HEK293 (cell line): ENCODE measurements at regions not wholly inside any gene's neighbourhood (a gene's known extent, or its start where the extent isn't known, plus 50 kb on each side); places are given as distances from the start of the nearest gene placed in this dataset.

Experiments used
- CTCF ChIA-PET: fragments of 350-600 bp; formaldehyde crosslinking; extraction: SDS; loops from one replicate; lab custom pipeline; 2021; ENCODE audit warnings: antibody characterized with exemption; lab: Yijun Ruan, JAX
- POLR2A ChIA-PET: fragments of 300-600 bp; formaldehyde crosslinking; extraction: SDS; loops from one replicate; lab custom pipeline; 2020; ENCODE audit warnings: antibody characterized with exemption, inconsistent platforms; lab: Yijun Ruan, JAX
- H3K27ac ChIP-seq: fragments of 200-500 bp; sonication (Bioruptor generic); 2 replicates; pipeline ENCODE4 v1.5.1; 2014; ENCODE audit warnings: low read depth, low read length, control low read depth, inconsistent platforms; ENCODE audit errors: extremely low read depth
- H3K36me3 ChIP-seq, 2 experiments: fragments of 200-500 bp in 1 of 2; sonication (Bioruptor generic) in 1 of 2; 1 replicate in 1 of 2; 2 replicates in 1 of 2; pipeline ENCODE4 v1.5.1; 2014 to 2017; ENCODE audit warnings: inconsistent platforms in 2 of 2, low read length in 2 of 2; ENCODE audit not compliant: control insufficient read depth in 2 of 2, insufficient read depth in 1 of 2
- H3K4me1 ChIP-seq: fragments of 200-500 bp; sonication (Bioruptor generic); 2 replicates; pipeline ENCODE4 v1.5.1; 2014; ENCODE audit warnings: mild to moderate bottlenecking, low read length, inconsistent platforms; ENCODE audit not compliant: control insufficient read depth, insufficient read depth
- H3K4me3 ChIP-seq: 2 replicates; pipeline ENCODE4 v1.5.1; 2011; ENCODE audit warnings: low read depth, mild to moderate bottlenecking, control low read depth, low read length, moderate library complexity
- H3K9me3 ChIP-seq: fragments of 200-500 bp; sonication (Bioruptor generic); 2 replicates; pipeline ENCODE4 v1.5.1; 2014; ENCODE audit warnings: low read depth, low read length, inconsistent platforms; ENCODE audit not compliant: control insufficient read depth, insufficient read depth
- AEBP2 ChIP-seq: fragments of 450-650 bp; formaldehyde crosslinking; IDR thresholded peaks from 2 replicates; pipeline ENCODE4 v1.5.1; 2016; ENCODE audit warnings: missing biosample characterization, missing genetic modification characterization, borderline replicate concordance
- BCL11B ChIP-seq: fragments of 450-650 bp; formaldehyde crosslinking; IDR thresholded peaks from 2 replicates; pipeline ENCODE4 v1.5.1; 2016; ENCODE audit warnings: low read depth, missing biosample characterization, missing genetic modification characterization
- GLIS2 ChIP-seq: fragments of 450-650 bp; formaldehyde crosslinking; IDR thresholded peaks from 2 replicates; pipeline ENCODE4 v1.5.1; 2016; ENCODE audit warnings: missing biosample characterization, missing genetic modification characterization
- KLF1 ChIP-seq: fragments of 450-650 bp; formaldehyde crosslinking; IDR thresholded peaks from 2 replicates; pipeline ENCODE4 v1.5.1; 2016; ENCODE audit warnings: missing biosample characterization, missing genetic modification characterization
- MZF1 ChIP-seq: fragments of 450-650 bp; formaldehyde crosslinking; IDR thresholded peaks from 2 replicates; pipeline ENCODE4 v1.5.1; 2017; ENCODE audit warnings: missing biosample characterization, missing genetic modification characterization, borderline replicate concordance
- PRDM4 ChIP-seq: fragments of 450-650 bp; formaldehyde crosslinking; IDR thresholded peaks from 2 replicates; pipeline ENCODE4 v1.5.1; 2017; ENCODE audit warnings: missing biosample characterization, missing genetic modification characterization
- SALL2 ChIP-seq: fragments of 450-650 bp; formaldehyde crosslinking; IDR thresholded peaks from 2 replicates; pipeline ENCODE4 v1.5.0; 2017; ENCODE audit warnings: missing biosample characterization, mild to moderate bottlenecking, missing genetic modification characterization, borderline replicate concordance
- TRIM28 ChIP-seq: IDR thresholded peaks from 2 replicates; pipeline ENCODE4 v1.6.1; 2011; ENCODE audit warnings: low read length, control low read depth, borderline replicate concordance
- ZBTB6 ChIP-seq: fragments of 450-650 bp; formaldehyde crosslinking; IDR thresholded peaks from 2 replicates; pipeline ENCODE4 v1.5.1; 2017; ENCODE audit warnings: missing biosample characterization, missing genetic modification characterization
- ZBTB7A ChIP-seq: fragments of 450-650 bp; formaldehyde crosslinking; IDR thresholded peaks from 2 replicates; pipeline ENCODE4 v1.5.1; 2016; ENCODE audit warnings: low read depth, missing biosample characterization, missing genetic modification characterization
- ZFP69B ChIP-seq: fragments of 450-650 bp; formaldehyde crosslinking; IDR thresholded peaks from 2 replicates; pipeline ENCODE4 v1.5.1; 2016; ENCODE audit warnings: missing biosample characterization, missing genetic modification characterization
- ZNF132 ChIP-seq: fragments of 450-650 bp; formaldehyde crosslinking; IDR thresholded peaks from 2 replicates; pipeline ENCODE4 v1.5.1; 2017; ENCODE audit warnings: missing biosample characterization, missing genetic modification characterization, borderline replicate concordance
- ZNF133 ChIP-seq: fragments of 450-650 bp; formaldehyde crosslinking; IDR thresholded peaks from 2 replicates; pipeline ENCODE4 v1.5.1; 2016; ENCODE audit warnings: missing biosample characterization, missing genetic modification characterization
- ZNF16 ChIP-seq: fragments of 450-650 bp; formaldehyde crosslinking; IDR thresholded peaks from 2 replicates; pipeline ENCODE4 v1.5.1; 2016; ENCODE audit warnings: low read depth, missing biosample characterization, missing genetic modification characterization
- ZNF202 ChIP-seq: fragments of 450-650 bp; formaldehyde crosslinking; IDR thresholded peaks from 2 replicates; pipeline ENCODE4 v1.5.1; 2016; ENCODE audit warnings: missing biosample characterization, missing genetic modification characterization, borderline replicate concordance
- ZNF221 ChIP-seq: fragments of 450-650 bp; formaldehyde crosslinking; IDR thresholded peaks from 2 replicates; pipeline ENCODE4 v1.5.1; 2017; ENCODE audit warnings: missing biosample characterization, missing genetic modification characterization, borderline replicate concordance
- ZNF23 ChIP-seq: fragments of 450-650 bp; formaldehyde crosslinking; IDR thresholded peaks from 2 replicates; pipeline ENCODE4 v1.5.1; 2016; ENCODE audit warnings: missing biosample characterization, missing genetic modification characterization, borderline replicate concordance
- ZNF24 ChIP-seq: fragments of 450-650 bp; formaldehyde crosslinking; IDR thresholded peaks from 2 replicates; pipeline ENCODE4 v1.5.1; 2016; ENCODE audit warnings: missing biosample characterization, missing genetic modification characterization
- ZNF274 ChIP-seq, 2 experiments: fragments of 200-500 bp in 1 of 2; fragments of 450-650 bp in 1 of 2; sonication (Bioruptor generic) in 1 of 2; formaldehyde crosslinking in 1 of 2; IDR thresholded peaks; 2 replicates each; pipeline versions ENCODE4 v1.5.1 to v1.6.1; 2014 to 2016; ENCODE audit warnings: borderline replicate concordance in 1 of 2, inconsistent platforms in 1 of 2, low read length in 1 of 2, missing biosample characterization in 1 of 2, missing genetic modification characterization in 1 of 2
- ZNF341 ChIP-seq: fragments of 450-650 bp; formaldehyde crosslinking; IDR thresholded peaks from 2 replicates; pipeline ENCODE4; 2016; ENCODE audit warnings: low read depth, missing biosample characterization, missing genetic modification characterization
- ZNF366 ChIP-seq: fragments of 450-650 bp; formaldehyde crosslinking; conservative IDR thresholded peaks from 2 replicates; pipeline ENCODE4 v1.5.1; 2016; ENCODE audit warnings: missing biosample characterization, missing genetic modification characterization
- ZNF391 ChIP-seq: fragments of 450-650 bp; formaldehyde crosslinking; IDR thresholded peaks from 2 replicates; pipeline ENCODE4 v1.5.1; 2016; ENCODE audit warnings: low read depth, missing biosample characterization, missing genetic modification characterization, borderline replicate concordance
- ZNF449 ChIP-seq: fragments of 450-650 bp; formaldehyde crosslinking; IDR thresholded peaks from 2 replicates; pipeline ENCODE4 v1.5.1; 2017; ENCODE audit warnings: missing biosample characterization, mild to moderate bottlenecking, missing genetic modification characterization, moderate library complexity
- ZNF560 ChIP-seq: fragments of 450-650 bp; formaldehyde crosslinking; IDR thresholded peaks from 2 replicates; pipeline ENCODE4 v1.5.1; 2017; ENCODE audit warnings: missing biosample characterization, missing genetic modification characterization, borderline replicate concordance
- ZNF580 ChIP-seq: fragments of 450-650 bp; formaldehyde crosslinking; IDR thresholded peaks from 2 replicates; pipeline ENCODE4 v1.5.1; 2016; ENCODE audit warnings: missing biosample characterization, missing genetic modification characterization
- ZNF624 ChIP-seq: fragments of 450-650 bp; formaldehyde crosslinking; IDR thresholded peaks from 2 replicates; pipeline ENCODE4 v1.5.1; 2017; ENCODE audit warnings: missing biosample characterization, missing genetic modification characterization
- ZNF670 ChIP-seq: fragments of 450-650 bp; formaldehyde crosslinking; IDR thresholded peaks from 2 replicates; pipeline ENCODE4 v1.5.1; 2016; ENCODE audit warnings: missing biosample characterization, missing genetic modification characterization, low read depth
- ZNF747 ChIP-seq: fragments of 450-650 bp; formaldehyde crosslinking; IDR thresholded peaks from 2 replicates; pipeline ENCODE4 v1.5.1; 2016; ENCODE audit warnings: missing biosample characterization, missing genetic modification characterization
- ZSCAN5A ChIP-seq: fragments of 450-650 bp; formaldehyde crosslinking; IDR thresholded peaks from 2 replicates; pipeline ENCODE4 v1.5.1; 2016; ENCODE audit warnings: missing biosample characterization, missing genetic modification characterization

GRCh38 chr13:75996582-75996981, 360.5 kb downstream of the LMO7 start:
- Histone ChIP-seq H3K27ac (no peak overlapping the region), H3K4me3 (no peak overlapping the region), H3K36me3 (no peaks in the 10 kb centered on the region), H3K4me1 (no peaks in the 10 kb centered on the region), H3K9me3 (no peaks in the 10 kb centered on the region)
- POLR2A ChIA-PET = no interaction called here
- CTCF ChIA-PET = no interaction called here
- TF ChIP-seq PRDM4 (tag by site-specific recombination) (no peak), ZNF132 (tag by site-specific recombination) (no peak), ZSCAN5A (tag by site-specific recombination) (no peak), SALL2 (tag by site-specific recombination) (no peak), ZNF274 (IDR thresholded peaks at IDR 0.05; ENCODE audit: low read length) (no peak), ZNF274 (tag by site-specific recombination; IDR thresholded peaks at IDR 0.05; ENCODE audit: borderline replicate concordance) (no peak), ZNF670 (tag by site-specific recombination) (no peak), ZNF24 (tag by site-specific recombination) (no peak), ZNF221 (tag by site-specific recombination) (no peak), ZNF133 (tag by site-specific recombination) (no peak), ZBTB7A (tag by site-specific recombination) (no peak), ZNF16 (tag by site-specific recombination) (no peak), TRIM28 (no peak), ZFP69B (no peak), ZNF341 (tag by site-specific recombination) (no peak), MZF1 (no peak), ZNF391 (tag by site-specific recombination) (no peak), ZNF560 (tag by site-specific recombination) (no peak), ZNF580 (tag by site-specific recombination) (no peak), ZNF366 (no peak), AEBP2 (no peak)

GRCh38 chr13:75995966-75996365, 359.8 kb downstream of the LMO7 start:
- Histone ChIP-seq H3K4me1 (no peaks in the 10 kb centered on the region), H3K9me3 (no peaks in the 10 kb centered on the region), H3K4me3 (no peak overlapping the region), H3K27ac (no peak overlapping the region), H3K36me3 (no peaks in the 10 kb centered on the region)
- ChIA-PET POLR2A (no interaction called here), CTCF (interaction anchor here (0.6 to 0.7 kb wide), 2 partner anchors 126 to 301 kb away, joined by 3 to 4 read pairs; no protein-coding TSS in a partner anchor)
- TF ChIP-seq ZNF449 = no peak
- TF ChIP-seq ZNF747 (tag by site-specific recombination) = no peak
- TF ChIP-seq ZNF202 = no peak
- no peak for TF ChIP-seq ZNF624 (tag by site-specific recombination)
- no peak for TF ChIP-seq ZBTB6
- TF ChIP-seq ZNF23 (tag by site-specific recombination) = no peak
- TF ChIP-seq GLIS2 (tag by site-specific recombination) = no peak
- no peak for TF ChIP-seq KLF1 (tag by site-specific recombination)
- TF ChIP-seq BCL11B (tag by site-specific recombination) = no peak
